ENCODE measurements at regions not wholly inside any gene's neighbourhood (a gene's known extent, or its start where the extent isn't known, plus 50 kb on each side); places are given as distances from the start of the nearest gene placed in this dataset.

- no peak for TF ChIP-seq RFX5 (IDR thresholded peaks at IDR 0.05; ENCODE audit: borderline replicate concordance, low read depth, low read length)
- no peak for TF ChIP-seq POLR2A (IDR thresholded peaks at IDR 0.05; ENCODE audit: control extremely low read depth in 1 of 2, low read depth in 2 of 2, low read length in 2 of 2)
- TF ChIP-seq CTCF (IDR thresholded peaks at IDR 0.05; ENCODE audit: control extremely low read depth in 1 of 3, insufficient read depth in 1 of 3, low read depth in 1 of 3, low read length in 3 of 3), result no peak
- no peak for TF ChIP-seq MAX (IDR thresholded peaks at IDR 0.05)
- no peak for TF ChIP-seq HDAC6 (IDR thresholded peaks at IDR 0.05; ENCODE audit: low read depth, low read length)
- no peak for TF ChIP-seq RAD21 (IDR thresholded peaks at IDR 0.05 in 1 of 2, conservative IDR thresholded peaks at IDR 0.05 in 1 of 2; ENCODE audit: low read depth in 2 of 2, low read length in 2 of 2)
- TF ChIP-seq E2F6 (IDR thresholded peaks at IDR 0.05), result no peak
Measured at GRCh38 chr12:67782573-67782972, 134.0 kb downstream of the DYRK2 start.

Data from H1 (cell line).